Right kidney (tissue), 1 donor: ENCODE measurements at regions not wholly inside any gene's neighbourhood (a gene's known extent, or its start where the extent isn't known, plus 50 kb on each side); places are given as distances from the start of the nearest gene placed in this dataset.

ENCODE experiments used
- DNase-seq: peaks from one replicate; pipeline ENCODE4 v3.0.0-alpha.2; 2016

DNA sequence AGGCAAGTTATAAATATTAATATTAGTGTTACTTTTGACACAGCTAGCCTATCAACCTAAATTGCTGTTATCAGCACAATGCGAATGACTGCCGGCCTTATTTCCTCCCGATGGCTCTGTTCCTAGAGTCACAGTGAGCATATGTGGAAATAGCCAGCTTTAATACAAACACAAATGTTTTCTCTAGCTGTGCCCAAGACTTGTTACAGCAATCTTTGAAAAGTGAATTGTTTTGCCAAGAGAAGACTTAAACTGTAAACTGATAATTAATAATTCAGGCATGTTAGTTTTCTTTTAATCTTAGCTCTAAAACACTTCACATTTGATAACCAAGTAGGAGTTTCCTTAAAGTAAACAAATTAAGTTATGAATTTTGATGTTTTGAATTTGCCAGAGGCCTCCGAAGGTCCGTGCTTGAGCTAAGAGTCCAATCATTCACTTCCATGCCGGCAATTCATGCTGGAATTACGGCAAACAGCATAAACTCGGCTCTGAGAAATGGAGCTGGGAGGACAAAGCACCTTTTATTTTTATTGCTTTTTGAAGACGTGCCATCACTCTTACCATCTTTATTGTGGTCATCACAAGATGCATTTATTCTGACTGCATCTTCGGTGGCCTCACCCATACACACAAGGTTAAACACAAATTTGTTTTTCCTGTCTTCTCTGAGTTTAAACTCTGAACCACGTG is 184.5 kb upstream of the CWC22 start:
- DNase-seq, result no peak

DNA sequence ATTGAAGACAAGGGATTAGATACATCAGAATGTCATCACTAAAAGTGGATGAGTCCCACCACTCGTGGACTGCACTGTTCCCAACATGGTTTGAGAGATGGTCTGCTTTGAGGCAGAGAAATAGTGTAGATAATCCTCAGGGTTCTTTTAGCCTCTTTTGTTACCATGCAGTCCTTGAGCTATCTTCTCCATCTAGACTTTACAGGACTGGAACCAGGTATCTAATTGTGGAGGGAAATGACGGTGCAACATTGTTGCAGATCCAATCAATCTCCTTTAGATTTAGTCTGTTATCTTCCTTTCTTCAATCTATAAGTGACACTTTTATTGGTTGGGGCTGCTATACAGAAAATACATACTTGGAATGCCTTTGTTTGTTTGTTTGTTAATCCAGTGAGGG is 183.8 kb upstream of the CWC22 start:
- no peak for DNase-seq

GRCh38 chr2:180187611-180188010 is 180.5 kb upstream of the CWC22 start:
- no peak for DNase-seq

DNA sequence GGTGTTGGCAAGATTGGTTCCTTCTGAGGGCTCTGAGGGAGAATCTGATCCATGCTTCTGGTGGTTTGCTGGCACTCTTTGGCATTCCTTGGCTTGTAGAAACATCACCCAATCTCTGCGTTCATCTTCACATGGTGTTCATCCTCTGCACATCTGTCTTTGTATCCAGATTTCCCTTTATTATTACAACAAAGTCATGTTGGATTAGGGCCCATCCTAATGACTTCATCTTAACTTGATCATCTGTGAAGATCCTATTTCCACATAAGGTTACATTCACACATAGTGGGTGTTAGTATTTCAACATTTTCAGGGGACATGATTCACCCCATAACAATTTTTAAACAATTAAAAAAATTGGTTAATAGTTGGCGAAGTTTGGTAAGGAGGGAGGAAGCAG is 177.4 kb upstream of the CWC22 start:
- no peak for DNase-seq

- no peak for DNase-seq
These were observed 173.4 kb upstream of the CWC22 start for GRCh38 chr2:180180511-180180910.

- DNase-seq, result no peak
These were observed 170.4 kb upstream of the CWC22 start for GRCh38 chr2:180177534-180177933.

GRCh38 chr2:180175736-180176135 is 168.6 kb upstream of the CWC22 start:
- no peak for DNase-seq

GRCh38 chr2:180174580-180174979 is 167.5 kb upstream of the CWC22 start:
- no peak for DNase-seq

DNA sequence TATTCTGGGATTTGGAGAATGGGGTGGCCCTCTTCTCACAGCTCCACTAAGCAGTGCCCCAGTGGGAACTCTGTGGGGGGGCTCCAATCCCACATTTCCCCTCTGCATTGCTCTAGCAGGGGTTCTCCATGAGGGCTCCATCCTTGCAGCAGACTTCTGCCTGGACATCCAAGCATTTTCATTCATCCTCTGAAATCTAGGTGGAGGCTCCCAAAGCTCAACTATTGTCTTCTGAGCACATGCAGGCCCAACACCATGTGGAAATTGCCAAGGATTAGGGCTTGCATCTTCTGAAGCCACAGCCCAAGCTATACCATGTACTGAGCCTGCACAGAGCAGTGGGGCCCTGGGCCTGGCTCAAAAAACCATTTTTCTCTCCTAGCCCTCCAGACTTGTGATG is 162.4 kb upstream of the CWC22 start:
- DNase-seq, result no peak

GRCh38 chr2:180161415-180161814 is 154.3 kb upstream of the CWC22 start:
- no peak for DNase-seq

GRCh38 chr2:180159921-180160320 is 152.8 kb upstream of the CWC22 start:
- no peak for DNase-seq

DNA sequence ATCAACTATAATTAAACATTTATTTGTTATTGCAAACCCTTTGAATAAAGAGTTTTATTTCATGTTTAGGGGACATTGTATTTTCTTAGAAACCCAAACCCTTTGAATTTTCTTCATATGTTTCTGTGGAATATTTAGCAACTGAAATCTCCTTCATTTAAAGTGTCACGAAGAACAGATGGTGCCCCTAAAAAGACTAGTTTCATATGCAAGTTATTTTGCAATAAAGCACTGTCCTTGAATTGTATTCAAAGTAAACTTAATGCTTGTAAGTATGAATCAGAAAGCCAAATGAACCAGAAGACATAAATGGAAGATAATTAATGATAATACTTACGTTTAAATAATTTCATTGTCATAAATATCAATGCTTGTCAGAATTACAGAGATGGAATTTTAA is 151.9 kb upstream of the CWC22 start:
- no peak for DNase-seq

DNA sequence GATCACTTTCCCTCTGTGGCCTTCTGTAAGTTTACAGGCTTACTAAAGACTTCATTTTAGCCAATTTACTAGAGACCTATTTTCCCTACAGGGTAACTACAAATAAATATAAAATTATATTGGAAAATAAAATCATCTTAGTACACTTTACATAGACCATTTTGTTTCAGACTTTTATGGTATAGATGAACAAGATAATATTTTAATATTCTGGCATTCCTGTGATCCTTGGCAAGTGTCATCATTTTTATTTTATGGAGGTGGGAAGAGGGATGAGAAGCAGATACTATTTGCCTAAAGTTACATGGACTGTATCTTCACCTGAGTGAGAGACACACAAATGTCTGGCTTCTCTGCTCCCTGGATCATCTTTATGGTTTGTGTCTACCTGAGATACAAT is 149.6 kb upstream of the CWC22 start:
- DNase-seq, result no peak

DNA sequence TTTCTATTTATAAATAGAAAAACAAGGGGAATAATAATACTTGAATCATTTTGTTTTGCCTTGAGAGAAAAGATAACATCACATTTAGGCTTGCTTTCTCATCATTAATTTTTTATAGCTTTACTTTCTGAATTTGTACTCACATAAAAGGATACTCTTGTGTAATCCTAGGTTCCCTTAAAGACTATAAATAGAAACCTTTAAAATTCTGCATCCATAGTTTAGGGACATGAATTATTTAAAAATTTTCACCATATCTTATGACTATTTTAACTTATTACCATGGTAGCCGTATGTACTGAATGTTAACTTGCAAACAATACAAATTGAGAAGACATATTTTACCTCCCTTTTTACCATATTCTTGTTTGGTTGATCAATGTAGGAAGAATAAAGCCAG is 143.5 kb upstream of the CWC22 start:
- DNase-seq, result no peak

GRCh38 chr2:180146541-180146940 is 139.4 kb upstream of the CWC22 start:
- no peak for DNase-seq

DNA sequence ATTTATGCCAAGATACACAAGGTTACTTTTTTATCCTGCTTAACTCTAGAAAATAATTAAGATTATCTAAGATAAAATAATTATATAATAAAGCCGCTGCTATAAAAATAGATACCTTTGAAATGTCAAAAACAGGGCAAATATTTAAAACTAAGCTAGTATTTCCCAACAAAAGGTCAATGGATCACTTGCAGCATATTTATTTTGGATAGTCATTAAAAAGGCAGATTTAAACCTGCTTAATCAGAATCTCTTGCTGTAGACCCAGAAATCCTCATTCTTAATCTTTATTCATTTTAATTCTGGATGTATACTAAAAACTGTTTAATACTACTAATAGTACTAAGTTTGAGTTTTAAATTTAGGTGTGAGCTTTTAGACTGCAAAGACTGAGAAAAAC is 139.0 kb upstream of the CWC22 start:
- no peak for DNase-seq

GRCh38 chr2:180145163-180145562 is 138.1 kb upstream of the CWC22 start:
- DNase-seq, result no peak

- no peak for DNase-seq
These were observed 137.3 kb upstream of the CWC22 start for GRCh38 chr2:180144338-180144813.

GRCh38 chr2:180143633-180144337 is 136.7 kb upstream of the CWC22 start:
- DNase-seq, result no peak

DNA sequence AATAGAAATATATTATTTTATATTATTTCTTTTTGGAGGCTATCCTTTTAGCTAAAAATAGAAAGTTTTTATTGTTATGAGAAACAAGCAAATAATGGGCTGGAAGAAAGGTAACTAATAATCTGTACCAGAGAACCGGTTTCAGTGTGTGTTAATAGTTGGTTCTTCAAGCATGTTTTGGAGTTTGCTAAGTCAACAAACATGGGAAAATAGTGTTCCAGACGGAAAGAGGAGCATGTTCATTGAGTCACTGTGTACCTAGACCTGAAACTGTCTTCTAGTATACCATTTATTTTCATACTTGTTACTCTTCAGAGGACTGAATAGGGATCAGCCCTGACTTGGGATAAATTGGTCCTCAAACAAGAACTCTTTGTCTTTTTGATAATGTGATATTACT is 134.5 kb upstream of the CWC22 start:
- no peak for DNase-seq

GRCh38 chr2:180133736-180134135 is 126.6 kb upstream of the CWC22 start:
- no peak for DNase-seq

- no peak for DNase-seq
These were observed 123.3 kb upstream of the CWC22 start for GRCh38 chr2:180130403-180130802.

GRCh38 chr2:180128861-180129260 is 121.8 kb upstream of the CWC22 start:
- DNase-seq, result no peak

GRCh38 chr2:180125245-180125962 is 118.3 kb upstream of the CWC22 start:
- DNase-seq, result peak; percentile 46
